ENCODE measurements at regions not wholly inside any gene's neighbourhood (a gene's known extent, or its start where the extent isn't known, plus 50 kb on each side); places are given as distances from the start of the nearest gene placed in this dataset.

- no CpG with 5 or more reads among the region's 3 CpGs for WGBS (ENCODE audit: insufficient coverage)
- H3K27ac ChIP-seq (ENCODE audit: low read depth, low read length), result no peak overlapping the region
- no peaks in the 10 kb centered on the region for H3K4me1 ChIP-seq (ENCODE audit: control insufficient read depth, insufficient read depth, low read length)
- no peaks in the 10 kb centered on the region for H3K27me3 ChIP-seq (ENCODE audit: control insufficient read depth, insufficient read depth, low read length)
- no peak overlapping the region for H3K4me3 ChIP-seq (ENCODE audit: low read depth, low read length)
- H3K36me3 ChIP-seq (ENCODE audit: control insufficient read depth, insufficient read depth, low read length), result no peaks in the 10 kb centered on the region
- H3K9me3 ChIP-seq (ENCODE audit: control insufficient read depth, insufficient read depth, low read length), result no peaks in the 10 kb centered on the region
- peak in 1 of 6 donors; percentile 54 for DNase-seq (ENCODE audit: low read depth in 4 of 6, low spot score in 6 of 6)
Measured at GRCh38 chr6:91280494-91280830, 693.6 kb upstream of the MAP3K7 start.

- no peaks in the 10 kb centered on the region for H3K36me3 ChIP-seq (ENCODE audit: control insufficient read depth, insufficient read depth, low read length)
- H3K4me1 ChIP-seq (ENCODE audit: control insufficient read depth, insufficient read depth, low read length), result no peaks in the 10 kb centered on the region
- H3K27ac ChIP-seq (ENCODE audit: low read depth, low read length), result no peak overlapping the region
- WGBS (ENCODE audit: insufficient coverage), result 43% methylated on average over 1 of the region's 7 CpGs
- peak in 2 of 6 donors; percentile 31 to 53 for DNase-seq (ENCODE audit: low read depth in 4 of 6, low spot score in 6 of 6)
- no peak overlapping the region for H3K4me3 ChIP-seq (ENCODE audit: low read depth, low read length)
- no peaks in the 10 kb centered on the region for H3K9me3 ChIP-seq (ENCODE audit: control insufficient read depth, insufficient read depth, low read length)
- no peaks in the 10 kb centered on the region for H3K27me3 ChIP-seq (ENCODE audit: control insufficient read depth, insufficient read depth, low read length)
Measured at GRCh38 chr6:91279740-91280493, 693.0 kb upstream of the MAP3K7 start.

DNA sequence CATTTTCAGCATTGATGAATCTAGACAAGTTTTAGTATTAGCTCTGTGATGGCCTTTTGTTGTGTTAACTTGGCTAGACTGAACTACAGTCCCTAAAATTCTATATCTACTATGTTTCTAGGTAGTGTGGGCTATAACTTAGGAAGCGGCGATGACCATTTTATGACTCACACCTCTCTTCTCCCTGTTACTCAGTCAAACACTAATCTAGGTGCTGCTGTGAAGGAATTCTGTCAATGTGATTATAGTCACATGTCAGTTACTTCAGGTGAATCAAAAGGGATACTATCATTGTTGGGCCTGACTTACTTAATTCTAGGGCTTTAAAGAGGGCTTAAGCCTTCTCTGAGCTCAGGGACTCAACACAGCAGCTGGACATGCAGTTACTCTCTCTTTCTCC is 691.5 kb upstream of the MAP3K7 start:
- no CpG with 5 or more reads among the region's 2 CpGs for WGBS (ENCODE audit: insufficient coverage)
- H3K4me1 ChIP-seq (ENCODE audit: control insufficient read depth, insufficient read depth, low read length), result no peaks in the 10 kb centered on the region
- H3K27ac ChIP-seq (ENCODE audit: low read depth, low read length), result no peak overlapping the region
- no peak for DNase-seq (ENCODE audit: low read depth in 4 of 6, low spot score in 6 of 6)
- no peaks in the 10 kb centered on the region for H3K9me3 ChIP-seq (ENCODE audit: control insufficient read depth, insufficient read depth, low read length)
- H3K27me3 ChIP-seq (ENCODE audit: control insufficient read depth, insufficient read depth, low read length), result no peaks in the 10 kb centered on the region
- no peaks in the 10 kb centered on the region for H3K36me3 ChIP-seq (ENCODE audit: control insufficient read depth, insufficient read depth, low read length)
- no peak overlapping the region for H3K4me3 ChIP-seq (ENCODE audit: low read depth, low read length)

- Histone ChIP-seq H3K4me3 (ENCODE audit: low read depth, low read length) (no peak overlapping the region), H3K27ac (ENCODE audit: low read depth, low read length) (no peak overlapping the region)
- WGBS (ENCODE audit: insufficient coverage), result 74% methylated on average over 2 of the region's 2 CpGs
Measured at GRCh38 chr6:91276315-91276714, 689.4 kb upstream of the MAP3K7 start.

DNA sequence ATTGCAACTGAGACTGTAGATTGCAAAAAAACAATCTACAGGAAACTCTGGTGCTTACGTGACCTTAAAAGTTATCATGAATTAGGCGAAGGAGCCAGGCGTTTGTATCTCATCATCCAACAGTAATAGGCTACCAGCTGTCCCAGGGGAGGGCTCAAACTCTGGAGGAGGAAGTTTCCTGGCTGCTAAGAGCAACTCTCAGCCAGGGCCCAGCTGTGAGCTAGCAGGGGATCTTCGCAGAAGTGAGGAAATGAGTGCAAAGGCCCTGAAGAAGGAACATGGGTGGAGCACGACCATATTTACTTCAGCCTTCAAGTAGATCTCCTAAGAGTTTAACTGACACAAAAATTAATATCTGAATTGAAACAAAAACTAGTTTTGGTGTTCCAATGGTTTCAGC is 686.9 kb upstream of the MAP3K7 start:
- H3K27me3 ChIP-seq (ENCODE audit: control insufficient read depth, insufficient read depth, low read length), result no peaks in the 10 kb centered on the region
- no peak overlapping the region for H3K4me3 ChIP-seq (ENCODE audit: low read depth, low read length)
- no peaks in the 10 kb centered on the region for H3K36me3 ChIP-seq (ENCODE audit: control insufficient read depth, insufficient read depth, low read length)
- H3K4me1 ChIP-seq (ENCODE audit: control insufficient read depth, insufficient read depth, low read length), result no peaks in the 10 kb centered on the region
- peaks cover 2% of the 10 kb centered on the region for H3K9me3 ChIP-seq (ENCODE audit: control insufficient read depth, insufficient read depth, low read length)
- H3K27ac ChIP-seq (ENCODE audit: low read depth, low read length), result no peak overlapping the region
- WGBS (ENCODE audit: insufficient coverage), result 71% methylated on average over 1 of the region's 5 CpGs
- peak in 1 of 6 donors; percentile 37 for DNase-seq (ENCODE audit: low read depth in 4 of 6, low spot score in 6 of 6)

More at GRCh38 chr6:91276315-91276714, 689.4 kb upstream of the MAP3K7 start:
- DNase-seq (ENCODE audit: low read depth in 4 of 6, low spot score in 6 of 6), result peak in 2 of 6 donors; percentile 38 to 55
- H3K27me3 ChIP-seq (ENCODE audit: control insufficient read depth, insufficient read depth, low read length), result no peaks in the 10 kb centered on the region
- H3K4me1 ChIP-seq (ENCODE audit: control insufficient read depth, insufficient read depth, low read length), result no peaks in the 10 kb centered on the region
- no peaks in the 10 kb centered on the region for H3K9me3 ChIP-seq (ENCODE audit: control insufficient read depth, insufficient read depth, low read length)
- H3K36me3 ChIP-seq (ENCODE audit: control insufficient read depth, insufficient read depth, low read length), result no peaks in the 10 kb centered on the region

- H3K27ac ChIP-seq (ENCODE audit: low read depth, low read length), result no peak overlapping the region
- DNase-seq (ENCODE audit: low read depth in 4 of 6, low spot score in 6 of 6), result no peak
- H3K36me3 ChIP-seq (ENCODE audit: control insufficient read depth, insufficient read depth, low read length), result no peaks in the 10 kb centered on the region
- no peaks in the 10 kb centered on the region for H3K4me1 ChIP-seq (ENCODE audit: control insufficient read depth, insufficient read depth, low read length)
- 100% methylated on average over 2 of the region's 6 CpGs for WGBS (ENCODE audit: insufficient coverage)
- H3K27me3 ChIP-seq (ENCODE audit: control insufficient read depth, insufficient read depth, low read length), result no peaks in the 10 kb centered on the region
- H3K9me3 ChIP-seq (ENCODE audit: control insufficient read depth, insufficient read depth, low read length), result peaks cover 2% of the 10 kb centered on the region
- no peak overlapping the region for H3K4me3 ChIP-seq (ENCODE audit: low read depth, low read length)
Measured at GRCh38 chr6:91271807-91272206, 684.9 kb upstream of the MAP3K7 start.

- H3K36me3 ChIP-seq (ENCODE audit: control insufficient read depth, insufficient read depth, low read length), result no peaks in the 10 kb centered on the region
- peaks cover 2% of the 10 kb centered on the region for H3K9me3 ChIP-seq (ENCODE audit: control insufficient read depth, insufficient read depth, low read length)
- H3K27ac ChIP-seq (ENCODE audit: low read depth, low read length), result no peak overlapping the region
- no peaks in the 10 kb centered on the region for H3K4me1 ChIP-seq (ENCODE audit: control insufficient read depth, insufficient read depth, low read length)
- no peaks in the 10 kb centered on the region for H3K27me3 ChIP-seq (ENCODE audit: control insufficient read depth, insufficient read depth, low read length)
- H3K4me3 ChIP-seq (ENCODE audit: low read depth, low read length), result no peak overlapping the region
- DNase-seq (ENCODE audit: low read depth in 4 of 6, low spot score in 6 of 6), result no peak
- WGBS (ENCODE audit: insufficient coverage), result no CpG with 5 or more reads among the region's 2 CpGs
Measured at GRCh38 chr6:91268941-91269340, 682.1 kb upstream of the MAP3K7 start.

DNA sequence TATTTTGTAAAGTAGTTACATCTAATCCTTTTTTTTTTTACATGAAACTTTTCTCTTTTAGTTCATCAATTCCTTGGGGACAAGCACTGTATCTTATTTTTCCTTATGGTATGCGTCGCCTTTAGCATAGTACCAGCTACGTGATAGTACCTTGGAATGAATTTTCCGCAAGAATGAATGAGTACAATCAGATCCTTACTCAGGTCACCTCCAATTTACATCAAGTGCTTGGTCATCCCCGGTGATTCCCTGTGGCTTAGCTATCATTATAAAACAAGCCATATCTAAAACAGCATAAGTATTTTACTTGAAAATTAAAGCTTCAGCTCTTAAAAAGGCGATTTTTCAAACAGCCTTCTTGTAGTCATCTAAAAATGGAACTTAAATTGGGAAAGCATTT is 680.4 kb upstream of the MAP3K7 start:
- Histone ChIP-seq H3K27me3 (ENCODE audit: control insufficient read depth, insufficient read depth, low read length) (no peaks in the 10 kb centered on the region), H3K4me1 (ENCODE audit: control insufficient read depth, insufficient read depth, low read length) (no peaks in the 10 kb centered on the region), H3K4me3 (ENCODE audit: low read depth, low read length) (no peak overlapping the region), H3K36me3 (ENCODE audit: control insufficient read depth, insufficient read depth, low read length) (no peaks in the 10 kb centered on the region), H3K9me3 (ENCODE audit: control insufficient read depth, insufficient read depth, low read length) (peaks cover 2% of the 10 kb centered on the region), H3K27ac (ENCODE audit: low read depth, low read length) (no peak overlapping the region)
- no peak for DNase-seq (ENCODE audit: low read depth in 4 of 6, low spot score in 6 of 6)
- WGBS (ENCODE audit: insufficient coverage), result 83% methylated on average over 3 of the region's 6 CpGs

GRCh38 chr6:91266156-91266555 is 679.3 kb upstream of the MAP3K7 start:
- Histone ChIP-seq H3K27me3 (ENCODE audit: control insufficient read depth, insufficient read depth, low read length) (no peaks in the 10 kb centered on the region), H3K4me1 (ENCODE audit: control insufficient read depth, insufficient read depth, low read length) (no peaks in the 10 kb centered on the region), H3K9me3 (ENCODE audit: control insufficient read depth, insufficient read depth, low read length) (peaks cover 2% of the 10 kb centered on the region), H3K27ac (ENCODE audit: low read depth, low read length) (no peak overlapping the region), H3K36me3 (ENCODE audit: control insufficient read depth, insufficient read depth, low read length) (no peaks in the 10 kb centered on the region), H3K4me3 (ENCODE audit: low read depth, low read length) (no peak overlapping the region)
- DNase-seq (ENCODE audit: low read depth in 4 of 6, low spot score in 6 of 6), result no peak

- no peak for DNase-seq (ENCODE audit: low read depth in 4 of 6, low spot score in 6 of 6)
- Histone ChIP-seq H3K27me3 (ENCODE audit: control insufficient read depth, insufficient read depth, low read length) (no peaks in the 10 kb centered on the region), H3K36me3 (ENCODE audit: control insufficient read depth, insufficient read depth, low read length) (no peaks in the 10 kb centered on the region), H3K9me3 (ENCODE audit: control insufficient read depth, insufficient read depth, low read length) (no peaks in the 10 kb centered on the region), H3K4me1 (ENCODE audit: control insufficient read depth, insufficient read depth, low read length) (no peaks in the 10 kb centered on the region), H3K27ac (ENCODE audit: low read depth, low read length) (no peak overlapping the region), H3K4me3 (ENCODE audit: low read depth, low read length) (no peak overlapping the region)
- 100% methylated on average over 2 of the region's 2 CpGs for WGBS (ENCODE audit: insufficient coverage)
Measured at GRCh38 chr6:91243436-91243835, 656.6 kb upstream of the MAP3K7 start.
